HG03196 (cell line): ENCODE measurements at regions not wholly inside any gene's neighbourhood (a gene's known extent, or its start where the extent isn't known, plus 50 kb on each side); places are given as distances from the start of the nearest gene placed in this dataset.
"Not testable (repeated sequence)": the region's sequence is repeated elsewhere in the genome, so short reads cannot be mapped to it uniquely, and the experiment has no call there.

Source experiments
- ATAC-seq: cut with Tn5 transposase; IDR thresholded peaks from one replicate; pipeline ENCODE4 v1.9.1; 2021; ENCODE audit not compliant: unreplicated experiment

- no peak for ATAC-seq
These were observed 67.7 kb downstream of the SMIM20 start for GRCh38 chr4:25981749-25982148.

DNA sequence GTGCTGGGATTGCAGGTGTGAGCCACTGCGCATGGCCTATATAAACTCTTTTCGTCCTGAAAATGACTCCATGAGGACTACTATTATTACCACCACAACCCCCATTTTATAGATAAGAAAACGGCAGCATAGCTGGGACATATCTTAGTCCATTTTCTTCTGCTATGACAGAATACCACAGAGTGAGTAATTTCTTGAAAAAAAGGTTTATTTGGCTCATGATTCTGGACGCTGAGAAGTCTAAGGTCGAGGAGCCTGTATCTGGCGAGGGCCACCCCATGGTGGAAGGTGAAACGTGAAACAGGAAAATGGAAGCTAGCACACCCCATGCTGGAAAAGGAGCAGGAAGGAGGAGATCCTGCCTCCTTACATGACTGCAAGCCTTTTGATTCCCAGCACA, 68.9 kb downstream of the SMIM20 start:
- no peak for ATAC-seq

DNA sequence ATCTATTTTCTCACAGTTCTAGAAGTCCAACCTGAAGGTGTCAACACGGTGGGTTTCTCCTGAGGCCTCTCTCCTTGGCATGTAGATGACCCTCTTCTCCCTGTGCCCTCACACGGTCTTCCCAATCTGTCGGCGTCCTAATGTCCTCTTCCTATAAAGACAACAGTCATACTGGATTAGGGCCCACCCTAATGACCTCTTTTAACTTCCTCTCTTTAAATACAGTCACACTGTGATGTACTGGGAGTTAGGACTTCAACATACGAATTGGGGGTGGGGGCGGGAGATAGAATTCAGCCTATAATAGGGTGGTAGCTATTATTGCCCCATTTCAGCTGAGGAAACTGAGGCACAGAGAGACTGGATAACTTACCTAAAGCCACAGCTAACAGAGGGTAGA, 70.2 kb downstream of the SMIM20 start:
- no peak for ATAC-seq

GRCh38 chr4:25984796-25985195, 70.8 kb downstream of the SMIM20 start:
- no peak for ATAC-seq

GRCh38 chr4:25986807-25987206, 72.8 kb downstream of the SMIM20 start:
- no peak for ATAC-seq

- no peak for ATAC-seq
These were observed 77.3 kb downstream of the SMIM20 start for GRCh38 chr4:25991340-25991739.

- no peak for ATAC-seq
These were observed 79.6 kb downstream of the SMIM20 start for GRCh38 chr4:25993395-25994185.

DNA sequence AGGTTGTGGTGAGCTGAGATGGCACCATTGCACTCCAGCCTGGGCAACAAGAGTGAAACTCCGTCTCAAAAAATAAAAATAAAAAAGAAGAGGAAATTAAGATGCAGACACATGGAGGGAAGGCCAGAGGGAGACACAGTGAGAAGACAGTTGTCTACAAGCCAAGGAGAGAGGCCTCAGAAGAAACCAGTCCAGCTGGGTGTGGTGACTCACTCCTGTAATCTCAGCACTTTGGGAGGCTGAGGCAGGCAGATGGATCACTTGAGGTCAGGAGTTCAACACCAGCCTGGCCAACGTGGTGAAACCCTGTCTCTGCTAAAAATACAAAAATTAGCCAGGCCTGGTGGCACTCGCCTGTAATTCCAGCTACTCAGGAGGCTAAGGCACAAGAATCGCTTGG, 80.6 kb downstream of the SMIM20 start:
- ATAC-seq: not testable (repeated sequence)

DNA sequence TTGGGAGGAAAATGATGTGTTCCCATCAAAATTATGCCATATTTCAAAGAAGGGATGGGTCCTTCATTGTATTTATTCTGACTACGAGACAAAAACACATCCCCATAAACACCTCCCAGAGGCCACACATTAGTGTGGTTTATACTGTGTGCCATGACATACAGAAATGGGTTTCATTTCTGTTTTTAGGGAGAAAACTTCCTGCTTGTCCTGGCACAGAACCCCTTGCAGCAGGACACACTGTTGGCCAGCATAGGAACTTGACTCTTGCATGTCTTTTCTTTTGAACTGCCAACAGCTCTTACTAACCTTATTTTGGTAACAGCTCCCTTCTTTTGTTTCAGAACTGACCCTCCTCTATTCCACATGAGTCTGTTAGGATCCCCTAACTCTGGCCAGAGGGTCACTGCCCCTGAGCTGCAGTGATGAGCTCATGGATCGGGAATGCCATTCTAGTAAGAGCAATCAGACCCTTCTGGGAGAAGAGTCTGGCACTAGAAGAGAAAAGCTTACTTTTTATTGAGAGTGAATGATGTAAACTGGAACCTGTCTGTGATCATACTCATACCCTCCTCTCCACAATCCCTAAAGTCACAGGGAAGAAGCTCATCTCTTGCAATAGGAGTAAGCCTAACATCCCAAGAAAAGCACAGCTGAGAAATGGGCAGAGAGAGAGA, 86.4 kb downstream of the SMIM20 start:
- no peak for ATAC-seq

DNA sequence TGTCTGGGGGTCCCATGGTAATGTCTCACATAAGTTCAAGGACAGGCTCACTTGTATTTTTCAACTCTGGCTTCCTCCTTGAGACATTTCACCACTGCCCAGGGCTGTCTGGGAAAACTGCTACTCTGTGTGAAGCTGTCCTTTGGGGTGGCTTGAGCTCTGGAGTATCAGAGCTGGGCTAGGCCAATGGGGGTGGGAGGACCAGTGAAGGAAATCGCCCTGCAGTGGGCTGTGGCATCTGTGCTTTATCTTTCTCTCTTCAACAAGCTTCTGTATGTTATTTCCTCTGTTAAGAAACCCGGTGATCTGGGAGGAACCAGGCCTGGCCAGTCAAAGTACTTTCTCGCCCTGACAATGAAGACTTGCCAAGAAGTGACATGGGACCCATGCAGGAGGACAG, 87.4 kb downstream of the SMIM20 start:
- no peak for ATAC-seq

DNA sequence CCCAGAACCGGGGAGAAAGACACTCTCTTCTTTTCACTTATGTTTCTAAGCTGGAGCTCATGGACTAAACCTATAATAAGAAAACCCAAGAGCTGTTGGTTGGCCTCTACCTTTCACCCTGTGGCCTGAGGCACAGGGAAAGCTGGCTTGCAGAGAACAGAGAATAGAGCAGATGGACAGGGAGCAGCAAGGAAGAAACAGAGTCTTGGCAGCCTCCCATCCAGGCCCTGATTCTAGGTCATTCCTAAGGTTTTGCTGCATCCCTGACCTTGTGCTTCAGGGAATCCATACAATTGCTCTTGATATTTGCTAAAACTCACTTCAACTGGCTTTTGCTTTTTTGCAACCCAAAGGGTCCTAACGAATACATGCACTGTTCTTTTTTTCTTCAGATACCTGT, 87.8 kb downstream of the SMIM20 start:
- ATAC-seq: no peak

GRCh38 chr4:26003056-26003455, 89.0 kb downstream of the SMIM20 start:
- no peak for ATAC-seq

- ATAC-seq: no peak
These were observed 90.3 kb downstream of the SMIM20 start for GRCh38 chr4:26004290-26004689.

DNA sequence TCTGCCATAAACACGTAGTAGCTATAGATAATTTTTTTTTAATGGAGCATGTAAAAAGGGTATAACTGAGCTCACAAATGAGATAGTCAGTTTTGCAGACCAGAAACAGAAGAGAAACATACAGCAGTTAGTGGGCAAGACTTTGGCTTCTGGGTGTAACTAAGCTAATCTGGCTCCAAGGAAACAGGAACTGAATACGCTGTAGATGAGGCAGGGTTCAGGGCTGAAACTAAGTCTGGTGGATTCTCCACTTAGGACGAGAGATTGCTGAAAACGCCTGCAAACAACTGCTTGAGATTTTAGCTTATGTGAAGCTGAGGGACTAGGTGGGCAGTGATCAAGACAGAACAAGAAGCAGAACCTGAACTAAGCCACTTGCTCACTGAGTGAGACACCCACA, 91.7 kb downstream of the SMIM20 start:
- ATAC-seq: no peak

DNA sequence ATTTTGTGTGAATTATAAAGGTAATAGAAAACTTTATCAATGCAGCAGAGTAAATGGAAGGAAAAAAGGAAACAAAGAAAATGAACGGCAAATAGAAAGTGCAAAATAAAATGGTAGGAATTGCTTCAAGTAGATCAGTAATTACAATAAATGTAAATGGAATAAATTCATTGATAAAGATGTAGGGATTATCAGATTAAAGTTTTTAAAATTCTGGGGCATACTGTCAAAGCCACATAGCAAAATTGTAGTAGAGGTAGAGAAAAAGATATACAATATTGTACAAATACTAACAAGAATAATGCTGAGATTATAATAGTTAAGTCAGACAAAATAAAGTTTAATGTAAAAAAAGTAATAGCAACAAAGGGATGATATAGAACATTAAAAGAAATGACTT, 94.7 kb downstream of the SMIM20 start:
- ATAC-seq: no peak

GRCh38 chr4:26009502-26009901, 95.5 kb downstream of the SMIM20 start:
- ATAC-seq: no peak

- ATAC-seq: no peak
These were observed 96.3 kb downstream of the SMIM20 start for GRCh38 chr4:26010304-26010703.

DNA sequence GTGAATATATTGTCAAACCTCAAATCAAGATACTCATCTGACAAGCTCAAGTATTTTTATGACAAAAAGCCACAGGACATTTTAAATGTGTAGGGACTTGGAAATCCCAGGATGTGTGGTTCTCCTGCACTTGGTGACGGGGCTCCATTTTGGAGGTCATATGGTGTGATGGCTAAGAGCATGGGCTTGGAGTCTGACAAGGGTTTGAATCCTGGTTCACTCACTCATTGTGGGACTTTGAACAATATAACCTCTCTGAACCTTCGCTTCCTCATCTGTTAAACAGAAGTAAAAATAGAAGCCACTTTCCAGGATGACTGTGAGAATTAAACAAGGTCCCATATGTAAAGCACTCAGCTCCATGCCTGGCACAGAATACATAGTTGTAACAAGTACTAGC, 99.6 kb downstream of the SMIM20 start:
- ATAC-seq: no peak

DNA sequence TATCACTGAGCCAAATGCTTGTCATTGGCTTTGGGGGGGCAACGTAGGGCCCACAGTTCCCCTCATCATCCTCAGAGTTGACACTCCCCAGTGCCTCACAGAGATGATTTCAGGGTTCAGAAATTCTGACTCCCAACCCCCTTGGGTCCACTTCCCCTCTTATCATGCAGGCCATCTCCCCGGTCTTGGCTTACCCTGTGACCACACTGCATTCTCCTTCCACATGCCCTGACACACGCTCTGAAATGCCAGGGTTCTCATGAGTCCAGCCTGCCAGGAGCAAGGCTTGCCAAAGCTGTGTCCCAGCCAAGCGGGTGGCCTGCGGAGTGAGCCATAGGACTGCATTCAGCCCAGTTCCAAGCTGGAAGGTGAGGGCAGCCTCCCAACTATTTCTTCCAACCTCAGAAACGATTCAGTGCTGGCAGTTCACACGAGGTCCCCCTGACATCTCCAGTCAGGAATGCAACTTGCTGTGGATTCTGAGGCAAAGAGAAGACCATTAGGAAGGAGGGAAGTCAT, 101.2 kb downstream of the SMIM20 start:
- no peak for ATAC-seq

- ATAC-seq: no peak
These were observed 101.9 kb downstream of the SMIM20 start for GRCh38 chr4:26015906-26016305.

- no peak for ATAC-seq
These were observed 103.5 kb downstream of the SMIM20 start for GRCh38 chr4:26017531-26017930.

DNA sequence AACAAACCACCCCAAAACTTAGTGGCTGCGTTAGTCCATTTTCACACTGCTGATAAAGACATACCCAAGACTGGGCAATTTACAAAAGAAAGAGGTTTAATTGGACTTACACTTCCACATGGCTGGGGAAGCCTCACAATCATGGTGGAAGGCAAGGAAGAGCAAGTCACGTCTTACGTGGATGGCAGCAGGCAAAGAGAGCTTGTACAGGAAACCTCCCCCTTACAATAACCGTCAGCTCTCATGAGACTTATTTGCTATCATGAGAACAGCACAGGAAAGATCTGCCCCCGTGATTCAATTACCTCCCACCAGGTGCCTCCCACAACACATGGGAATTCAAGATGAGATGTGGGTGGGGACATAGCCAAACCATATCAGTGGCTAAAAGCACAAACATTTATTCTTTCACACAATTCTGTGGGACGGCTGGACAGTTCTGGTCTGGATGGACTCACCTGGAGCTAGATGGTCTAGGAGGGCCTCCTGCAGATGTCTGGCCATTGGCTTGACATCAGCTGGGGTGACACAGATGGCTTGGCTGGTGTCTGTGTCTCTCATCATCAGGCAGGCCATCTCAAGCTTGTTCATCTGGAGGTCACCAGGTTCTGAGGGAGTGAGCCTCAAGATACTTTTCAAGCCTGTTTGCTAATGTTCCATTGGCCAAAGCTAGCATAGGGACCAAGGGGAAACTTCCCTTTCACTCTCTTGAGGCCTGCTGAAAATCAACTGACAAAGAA, 104.1 kb downstream of the SMIM20 start:
- not testable (repeated sequence) for ATAC-seq
